ENCODE measurements at regions not wholly inside any gene's neighbourhood (a gene's known extent, or its start where the extent isn't known, plus 50 kb on each side); places are given as distances from the start of the nearest gene placed in this dataset.
"Not testable (repeated sequence)": the region's sequence is repeated elsewhere in the genome, so short reads cannot be mapped to it uniquely, and the experiment has no call there.

GRCh38 chr12:38016602-38017001 lies 300.0 kb upstream of the ALG10B start:
- DNase-seq: no peak

- DNase-seq: no peak
Observed at GRCh38 chr12:38025916-38026315, 290.7 kb upstream of the ALG10B start.

- DNase-seq: no peak
Observed at GRCh38 chr12:38053113-38053512, 263.5 kb upstream of the ALG10B start.

GRCh38 chr12:38053655-38054464 lies 262.7 kb upstream of the ALG10B start:
- no peak for DNase-seq

GRCh38 chr12:38056701-38057689 lies 259.6 kb upstream of the ALG10B start:
- no peak for DNase-seq

- DNase-seq: no peak
Observed at GRCh38 chr12:38099686-38100085, 216.9 kb upstream of the ALG10B start.

GRCh38 chr12:38101753-38102152 lies 214.8 kb upstream of the ALG10B start:
- no peak for DNase-seq

- no peak for DNase-seq
Observed at GRCh38 chr12:38102197-38102596, 214.4 kb upstream of the ALG10B start.

GRCh38 chr12:38110026-38110699 lies 206.4 kb upstream of the ALG10B start:
- DNase-seq: no peak

GRCh38 chr12:38113991-38114390 lies 202.6 kb upstream of the ALG10B start:
- DNase-seq: no peak

GRCh38 chr12:38116968-38117367 lies 199.6 kb upstream of the ALG10B start:
- no peak for DNase-seq

GRCh38 chr12:38118632-38119031 lies 197.9 kb upstream of the ALG10B start:
- no peak for DNase-seq

GRCh38 chr12:38120438-38120837 lies 196.1 kb upstream of the ALG10B start:
- DNase-seq: no peak

- DNase-seq: not testable (repeated sequence)
Observed at GRCh38 chr12:38123028-38123427, 193.5 kb upstream of the ALG10B start.

GRCh38 chr12:38123566-38124246 lies 192.9 kb upstream of the ALG10B start:
- DNase-seq: no peak

GRCh38 chr12:38124247-38125012 lies 192.1 kb upstream of the ALG10B start:
- no peak for DNase-seq

- no peak for DNase-seq
Observed at GRCh38 chr12:38132139-38132538, 184.4 kb upstream of the ALG10B start.

GRCh38 chr12:38137287-38137686 lies 179.3 kb upstream of the ALG10B start:
- DNase-seq: no peak

GRCh38 chr12:38137716-38138115 lies 178.9 kb upstream of the ALG10B start:
- DNase-seq: no peak

- peak; percentile 72 for DNase-seq
Observed at GRCh38 chr12:38138225-38139221, 178.1 kb upstream of the ALG10B start.

Data from tongue (tissue), 1 donor.